ENCODE measurements at regions not wholly inside any gene's neighbourhood (a gene's known extent, or its start where the extent isn't known, plus 50 kb on each side); places are given as distances from the start of the nearest gene placed in this dataset.
A peak's percentile ranks its signal among the peaks of the same experiment; 100 is the strongest.

DNA sequence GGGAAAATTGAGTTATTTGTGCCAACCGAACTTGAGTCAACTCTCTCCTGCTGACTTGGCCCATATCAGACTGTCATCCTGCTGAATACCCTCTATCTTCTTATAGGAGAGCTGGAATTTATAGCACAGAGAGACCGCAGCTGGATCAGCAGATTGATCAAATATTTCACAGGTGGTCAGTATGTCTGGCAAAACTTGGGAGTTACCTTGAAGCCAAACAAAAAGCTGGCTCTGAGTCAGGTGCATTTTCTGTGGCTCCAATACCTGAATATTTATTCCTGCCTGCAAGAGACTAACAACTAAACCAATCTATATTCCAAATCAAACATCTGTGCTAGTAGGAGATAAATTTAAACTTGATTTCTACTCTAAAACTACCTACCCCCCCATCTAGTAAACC is 752.1 kb upstream of the ALCAM start:
- H3K27me3 Mint-ChIP-seq (ENCODE audit: insufficient read depth, low read depth): no peaks in the 10 kb centered on the region

GRCh38 chr3:104628185-104628789 is 738.4 kb upstream of the ALCAM start:
- Histone ChIP-seq H3K9me3 (ENCODE audit: low read depth) (peaks cover 6% of the 10 kb centered on the region), H3K27me3 (no peaks in the 10 kb centered on the region), H3K4me3 (no peak overlapping the region), H3K9ac (no peak overlapping the region), H4K20me1 (ENCODE audit: low read depth) (no peaks in the 10 kb centered on the region), H2AFZ (replicated peaks) (no peak overlapping the region), H3K79me2 (ENCODE audit: low read depth) (no peaks in the 10 kb centered on the region), H3K36me3 (no peaks in the 10 kb centered on the region), H3K27ac (no peak overlapping the region), H3K4me2 (no peak overlapping the region), H3K4me1 (no peaks in the 10 kb centered on the region), H3F3A (ENCODE audit: low read depth) (no peaks in the 10 kb centered on the region)
- H3K9me3 Mint-ChIP-seq: peaks cover 7% of the 10 kb centered on the region
- peaks cover 2% of the 10 kb centered on the region for H3K36me3 Mint-ChIP-seq
- TF ChIP-seq, protein P1, sequence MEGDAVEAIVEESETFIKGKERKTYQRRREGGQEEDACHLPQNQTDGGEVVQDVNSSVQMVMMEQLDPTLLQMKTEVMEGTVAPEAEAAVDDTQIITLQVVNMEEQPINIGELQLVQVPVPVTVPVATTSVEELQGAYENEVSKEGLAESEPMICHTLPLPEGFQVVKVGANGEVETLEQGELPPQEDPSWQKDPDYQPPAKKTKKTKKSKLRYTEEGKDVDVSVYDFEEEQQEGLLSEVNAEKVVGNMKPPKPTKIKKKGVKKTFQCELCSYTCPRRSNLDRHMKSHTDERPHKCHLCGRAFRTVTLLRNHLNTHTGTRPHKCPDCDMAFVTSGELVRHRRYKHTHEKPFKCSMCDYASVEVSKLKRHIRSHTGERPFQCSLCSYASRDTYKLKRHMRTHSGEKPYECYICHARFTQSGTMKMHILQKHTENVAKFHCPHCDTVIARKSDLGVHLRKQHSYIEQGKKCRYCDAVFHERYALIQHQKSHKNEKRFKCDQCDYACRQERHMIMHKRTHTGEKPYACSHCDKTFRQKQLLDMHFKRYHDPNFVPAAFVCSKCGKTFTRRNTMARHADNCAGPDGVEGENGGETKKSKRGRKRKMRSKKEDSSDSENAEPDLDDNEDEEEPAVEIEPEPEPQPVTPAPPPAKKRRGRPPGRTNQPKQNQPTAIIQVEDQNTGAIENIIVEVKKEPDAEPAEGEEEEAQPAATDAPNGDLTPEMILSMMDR (IDR thresholded peaks at IDR 0.05): peak; percentile 66
- TF ChIP-seq EZH2 (IDR thresholded peaks at IDR 0.05) (no peak), EZH2phosphoT487 (IDR thresholded peaks at IDR 0.05) (no peak)
- H3K27ac Mint-ChIP-seq: no peak overlapping the region
- H3K27me3 Mint-ChIP-seq (ENCODE audit: insufficient read depth, low read depth): no peaks in the 10 kb centered on the region
- DNase-seq (ENCODE audit: low spot score): peak; percentile 68
- no peak overlapping the region for H3K4me3 Mint-ChIP-seq
- H3K4me1 Mint-ChIP-seq: no peaks in the 10 kb centered on the region

More for the DNA sequence above, 752.1 kb upstream of the ALCAM start:
- H3K9ac ChIP-seq: no peak overlapping the region
- no peak for DNase-seq (ENCODE audit: low spot score)
- no peaks in the 10 kb centered on the region for H3K79me2 ChIP-seq (ENCODE audit: low read depth)
- H3K9me3 ChIP-seq (ENCODE audit: low read depth): no peaks in the 10 kb centered on the region
- H3K27me3 ChIP-seq: no peaks in the 10 kb centered on the region
- H3K4me1 Mint-ChIP-seq: no peaks in the 10 kb centered on the region
- H3K4me2 ChIP-seq: no peak overlapping the region
- H3K4me3 Mint-ChIP-seq: no peak overlapping the region
- no peaks in the 10 kb centered on the region for H3K9me3 Mint-ChIP-seq
- H3K27ac Mint-ChIP-seq: no peak overlapping the region
- H4K20me1 ChIP-seq (ENCODE audit: low read depth): no peaks in the 10 kb centered on the region
- H2AFZ ChIP-seq (replicated peaks): no peak overlapping the region
- peaks cover 6% of the 10 kb centered on the region for H3K4me1 ChIP-seq
- TF ChIP-seq EZH2phosphoT487 (IDR thresholded peaks at IDR 0.05): no peak
- TF ChIP-seq, protein P1 (IDR thresholded peaks at IDR 0.05): no peak
- TF ChIP-seq EZH2 (IDR thresholded peaks at IDR 0.05): no peak
- no peaks in the 10 kb centered on the region for H3K36me3 ChIP-seq
- no peaks in the 10 kb centered on the region for H3F3A ChIP-seq (ENCODE audit: low read depth)
- no peaks in the 10 kb centered on the region for H3K36me3 Mint-ChIP-seq
- no peak overlapping the region for H3K4me3 ChIP-seq
- H3K27ac ChIP-seq: no peak overlapping the region

DNA sequence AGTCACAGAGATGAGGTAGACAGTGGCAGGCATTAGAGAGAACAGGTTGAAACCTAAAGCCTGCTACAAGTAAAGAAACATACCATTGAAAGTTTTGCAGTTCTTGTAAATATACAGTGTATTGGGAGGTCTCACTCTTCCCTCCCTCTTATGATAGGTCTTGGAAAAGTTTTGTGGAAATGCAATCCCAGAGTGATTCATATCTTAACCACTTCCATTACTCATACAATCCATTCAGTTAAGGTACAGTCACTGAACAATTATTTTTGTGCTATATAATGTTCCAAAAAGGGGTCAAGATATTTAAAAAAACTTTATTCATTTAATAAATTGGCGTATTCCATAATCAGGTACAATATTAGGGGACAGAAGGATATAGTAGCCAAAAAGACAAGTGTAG is 737.7 kb upstream of the ALCAM start:
- no peaks in the 10 kb centered on the region for H3K79me2 ChIP-seq (ENCODE audit: low read depth)
- Mint-ChIP-seq H3K36me3 (peaks cover 2% of the 10 kb centered on the region), H3K4me1 (no peaks in the 10 kb centered on the region), H3K27me3 (ENCODE audit: insufficient read depth, low read depth) (no peaks in the 10 kb centered on the region), H3K4me3 (no peak overlapping the region), H3K9me3 (peaks cover 7% of the 10 kb centered on the region), H3K27ac (no peak overlapping the region)
- no peak overlapping the region for H2AFZ ChIP-seq (replicated peaks)
- no peaks in the 10 kb centered on the region for H3K4me1 ChIP-seq
- H3K4me2 ChIP-seq: no peak overlapping the region
- H3K9ac ChIP-seq: no peak overlapping the region
- TF ChIP-seq EZH2phosphoT487 (IDR thresholded peaks at IDR 0.05) (no peak), EZH2 (IDR thresholded peaks at IDR 0.05) (no peak)
- TF ChIP-seq, protein P1 (IDR thresholded peaks at IDR 0.05): no peak
- H3F3A ChIP-seq (ENCODE audit: low read depth): no peaks in the 10 kb centered on the region
- no peak overlapping the region for H3K4me3 ChIP-seq
- no peaks in the 10 kb centered on the region for H4K20me1 ChIP-seq (ENCODE audit: low read depth)
- H3K9me3 ChIP-seq (ENCODE audit: low read depth): peaks cover 6% of the 10 kb centered on the region
- no peak overlapping the region for H3K27ac ChIP-seq
- no peak for DNase-seq (ENCODE audit: low spot score)
- H3K36me3 ChIP-seq: no peaks in the 10 kb centered on the region
- no peaks in the 10 kb centered on the region for H3K27me3 ChIP-seq

Measured in neural progenitor cell (in vitro differentiated cells).